ENCODE measurements at regions not wholly inside any gene's neighbourhood (a gene's known extent, or its start where the extent isn't known, plus 50 kb on each side); places are given as distances from the start of the nearest gene placed in this dataset.

DNA sequence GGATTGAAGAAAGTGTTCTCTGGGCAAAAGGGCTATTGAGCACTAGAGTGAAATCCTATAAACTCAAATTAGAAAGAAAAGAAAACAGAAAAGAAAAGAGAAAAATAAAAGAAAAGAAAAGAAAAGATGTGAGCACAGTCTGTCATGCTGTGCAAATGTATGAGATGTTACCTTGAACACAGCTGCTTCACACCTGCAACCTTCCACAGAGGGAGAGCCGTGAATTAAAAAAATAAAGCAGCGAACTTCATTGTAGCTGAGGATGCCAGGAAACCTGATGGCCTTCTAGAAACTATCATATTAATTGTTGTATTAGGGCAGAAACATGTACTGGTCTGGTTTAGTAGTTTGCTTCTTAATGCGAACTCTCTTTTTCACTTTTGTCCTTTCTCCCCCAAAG is 88.0 kb upstream of the SATB1 start:
- TF ChIP-seq, protein P1, sequence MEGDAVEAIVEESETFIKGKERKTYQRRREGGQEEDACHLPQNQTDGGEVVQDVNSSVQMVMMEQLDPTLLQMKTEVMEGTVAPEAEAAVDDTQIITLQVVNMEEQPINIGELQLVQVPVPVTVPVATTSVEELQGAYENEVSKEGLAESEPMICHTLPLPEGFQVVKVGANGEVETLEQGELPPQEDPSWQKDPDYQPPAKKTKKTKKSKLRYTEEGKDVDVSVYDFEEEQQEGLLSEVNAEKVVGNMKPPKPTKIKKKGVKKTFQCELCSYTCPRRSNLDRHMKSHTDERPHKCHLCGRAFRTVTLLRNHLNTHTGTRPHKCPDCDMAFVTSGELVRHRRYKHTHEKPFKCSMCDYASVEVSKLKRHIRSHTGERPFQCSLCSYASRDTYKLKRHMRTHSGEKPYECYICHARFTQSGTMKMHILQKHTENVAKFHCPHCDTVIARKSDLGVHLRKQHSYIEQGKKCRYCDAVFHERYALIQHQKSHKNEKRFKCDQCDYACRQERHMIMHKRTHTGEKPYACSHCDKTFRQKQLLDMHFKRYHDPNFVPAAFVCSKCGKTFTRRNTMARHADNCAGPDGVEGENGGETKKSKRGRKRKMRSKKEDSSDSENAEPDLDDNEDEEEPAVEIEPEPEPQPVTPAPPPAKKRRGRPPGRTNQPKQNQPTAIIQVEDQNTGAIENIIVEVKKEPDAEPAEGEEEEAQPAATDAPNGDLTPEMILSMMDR (conservative IDR thresholded peaks at IDR 0.05) = no peak
- Mint-ChIP-seq H3K27ac (ENCODE audit: unreplicated experiment) (no peak overlapping the region), H3K27me3 (ENCODE audit: low read depth) (no peaks in the 10 kb centered on the region), H3K4me3 (no peak overlapping the region), H3K9me3 (peaks cover 9% of the 10 kb centered on the region), H3K4me1 (no peaks in the 10 kb centered on the region), H3K36me3 (ENCODE audit: low read depth) (no peaks in the 10 kb centered on the region)
- DNase-seq (ENCODE audit: low read depth, low spot score) = no peak

DNA sequence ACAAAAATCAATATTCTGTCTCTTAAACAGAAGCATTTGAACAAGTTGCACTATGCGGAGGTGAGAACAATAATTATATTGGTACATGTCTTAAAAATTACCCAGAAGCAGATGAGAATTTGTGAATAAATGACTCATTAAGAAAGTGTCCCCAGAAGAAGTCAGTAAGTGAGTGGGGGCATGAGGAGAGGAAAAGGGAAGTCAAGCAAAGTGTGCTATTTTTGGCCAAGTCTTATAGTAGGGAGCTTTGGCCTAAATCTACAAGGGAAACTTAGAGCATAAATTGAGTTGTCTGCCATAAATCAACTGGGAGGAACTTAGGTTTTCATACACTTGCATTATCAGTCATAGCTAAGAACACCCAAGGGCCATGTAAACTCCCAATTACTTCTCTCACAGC is 86.9 kb upstream of the SATB1 start:
- no peak overlapping the region for H3K27ac Mint-ChIP-seq (ENCODE audit: unreplicated experiment)

DNA sequence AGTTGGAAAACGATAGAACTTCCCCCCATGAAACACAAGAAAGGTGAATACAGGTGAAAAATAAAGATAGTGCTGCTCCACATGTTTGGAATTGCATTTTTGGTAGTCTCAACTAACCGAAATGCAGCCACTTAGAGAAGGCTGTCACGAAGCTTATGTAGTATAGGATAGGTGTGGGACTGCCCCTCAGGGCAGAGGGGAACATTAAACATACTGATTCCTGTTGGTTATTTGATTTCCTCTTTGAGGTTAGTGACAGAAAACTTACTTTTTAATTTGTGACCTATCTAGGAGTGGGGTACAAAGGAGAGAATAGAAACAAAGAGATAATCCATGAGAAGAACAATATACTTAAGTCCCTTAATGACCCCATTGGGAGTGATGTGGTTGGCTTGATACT is 85.8 kb upstream of the SATB1 start:
- DNase-seq (ENCODE audit: low read depth, low spot score) = no peak
- H3K36me3 Mint-ChIP-seq (ENCODE audit: low read depth) = no peaks in the 10 kb centered on the region
- H3K27ac Mint-ChIP-seq (ENCODE audit: unreplicated experiment) = no peak overlapping the region
- no peak overlapping the region for H3K4me3 Mint-ChIP-seq
- H3K27me3 Mint-ChIP-seq (ENCODE audit: low read depth) = no peaks in the 10 kb centered on the region
- peaks cover 9% of the 10 kb centered on the region for H3K9me3 Mint-ChIP-seq
- TF ChIP-seq, protein P1 (conservative IDR thresholded peaks at IDR 0.05) = no peak
- H3K4me1 Mint-ChIP-seq = no peaks in the 10 kb centered on the region

More for the DNA sequence above, 86.9 kb upstream of the SATB1 start:
- no peak for DNase-seq (ENCODE audit: low read depth, low spot score)
- TF ChIP-seq, protein P1 (conservative IDR thresholded peaks at IDR 0.05) = no peak
- Mint-ChIP-seq H3K36me3 (ENCODE audit: low read depth) (no peaks in the 10 kb centered on the region), H3K4me3 (no peak overlapping the region), H3K27me3 (ENCODE audit: low read depth) (no peaks in the 10 kb centered on the region), H3K4me1 (no peaks in the 10 kb centered on the region), H3K9me3 (peaks cover 9% of the 10 kb centered on the region)

DNA sequence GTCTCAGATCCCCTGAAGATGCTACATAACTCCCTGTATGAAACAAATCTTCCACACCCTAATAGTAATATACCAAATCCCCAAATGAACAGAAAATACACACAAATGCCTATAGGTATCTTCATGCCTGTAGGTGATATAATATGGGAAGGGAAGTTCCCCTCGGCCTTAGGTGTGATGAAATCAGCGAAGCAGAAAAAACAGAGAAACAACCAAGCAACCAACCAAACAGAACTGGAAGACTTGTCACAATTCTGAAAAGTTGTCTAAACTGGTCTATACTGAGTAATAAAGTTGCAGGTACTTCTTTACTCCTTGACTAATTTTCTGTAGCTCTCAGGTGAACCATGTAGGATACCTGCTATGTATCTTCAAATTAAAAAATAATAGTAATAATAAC is 82.2 kb upstream of the SATB1 start:
- Mint-ChIP-seq H3K4me1 (no peaks in the 10 kb centered on the region), H3K9me3 (peaks cover 9% of the 10 kb centered on the region), H3K27me3 (ENCODE audit: low read depth) (no peaks in the 10 kb centered on the region), H3K27ac (ENCODE audit: unreplicated experiment) (no peak overlapping the region), H3K4me3 (no peak overlapping the region), H3K36me3 (ENCODE audit: low read depth) (no peaks in the 10 kb centered on the region)
- TF ChIP-seq, protein P1 (conservative IDR thresholded peaks at IDR 0.05) = no peak
- DNase-seq (ENCODE audit: low read depth, low spot score) = no peak

DNA sequence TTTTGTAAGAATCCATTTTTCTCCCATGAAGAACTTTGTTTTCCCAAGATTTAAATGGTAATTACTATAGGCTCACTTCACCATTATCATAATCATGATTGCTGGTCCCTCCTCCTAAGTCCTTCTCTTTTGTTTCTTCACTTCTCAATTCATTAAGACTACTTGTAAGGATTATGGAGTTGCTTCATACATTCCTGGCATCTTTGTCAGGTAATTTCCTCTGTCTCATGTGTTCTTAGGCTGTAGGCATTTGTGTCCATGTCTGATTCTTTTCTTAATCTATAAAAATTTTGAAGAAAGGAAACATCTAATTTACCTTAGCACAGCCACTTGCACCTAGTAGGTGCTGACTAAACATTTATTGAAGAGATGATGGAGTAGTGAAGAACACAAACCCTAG is 79.9 kb upstream of the SATB1 start:
- TF ChIP-seq, protein P1 (conservative IDR thresholded peaks at IDR 0.05) = no peak
- Mint-ChIP-seq H3K4me3 (no peak overlapping the region), H3K27ac (ENCODE audit: unreplicated experiment) (no peak overlapping the region), H3K4me1 (no peaks in the 10 kb centered on the region), H3K36me3 (ENCODE audit: low read depth) (no peaks in the 10 kb centered on the region), H3K27me3 (ENCODE audit: low read depth) (no peaks in the 10 kb centered on the region), H3K9me3 (peaks cover 9% of the 10 kb centered on the region)
- no peak for DNase-seq (ENCODE audit: low read depth, low spot score)

Measured in neural crest cell (in vitro differentiated cells).